ENCODE measurements at regions not wholly inside any gene's neighbourhood (a gene's known extent, or its start where the extent isn't known, plus 50 kb on each side); places are given as distances from the start of the nearest gene placed in this dataset.
"Not testable (repeated sequence)": the region's sequence is repeated elsewhere in the genome, so short reads cannot be mapped to it uniquely, and the experiment has no call there.

- no peak for DNase-seq
- intact Hi-C loops (cut with DNase I): no loop called here
Measured at GRCh38 chr7:27442455-27442854, 199.9 kb downstream of the EVX1 start.

- DNase-seq; intact Hi-C loops (cut with DNase I): not testable (repeated sequence)
Measured at GRCh38 chr7:27449046-27449445, 206.4 kb downstream of the EVX1 start.

GRCh38 chr7:27453702-27454405 lies 208.8 kb downstream of the HIBADH start:
- intact Hi-C loops (cut with DNase I): no loop called here
- DNase-seq: no peak

- intact Hi-C loops (cut with DNase I): not testable (repeated sequence)
- peak in 2 of 42 donors; percentile 6 to 8 for DNase-seq
Measured at GRCh38 chr7:27457120-27457519, 205.6 kb downstream of the HIBADH start.

- intact Hi-C loops (cut with DNase I): not testable (repeated sequence)
- DNase-seq: peak in 1 of 42 donors; percentile 1
Measured at GRCh38 chr7:27457603-27458565, 204.8 kb downstream of the HIBADH start.

- no peak for DNase-seq
- intact Hi-C loops (cut with DNase I): no loop called here
Measured at GRCh38 chr7:27459021-27459730, 203.5 kb downstream of the HIBADH start.

GRCh38 chr7:27459731-27460053 lies 203.0 kb downstream of the HIBADH start:
- intact Hi-C loops (cut with DNase I): no loop called here
- DNase-seq: no peak

- DNase-seq: no peak
- intact Hi-C loops (cut with DNase I): no loop called here
Measured at GRCh38 chr7:27462575-27463270, 200.0 kb downstream of the HIBADH start.

GRCh38 chr7:27464970-27465369 lies 197.7 kb downstream of the HIBADH start:
- no peak for DNase-seq
- intact Hi-C loops (cut with DNase I): no loop called here

- intact Hi-C loops (cut with DNase I): no loop called here
- no peak for DNase-seq
Measured at GRCh38 chr7:27466703-27467102, 196.0 kb downstream of the HIBADH start.

GRCh38 chr7:27472043-27472442 lies 190.6 kb downstream of the HIBADH start:
- intact Hi-C loops (cut with DNase I): no loop called here
- DNase-seq: no peak
